ENCODE measurements at regions not wholly inside any gene's neighbourhood (a gene's known extent, or its start where the extent isn't known, plus 50 kb on each side); places are given as distances from the start of the nearest gene placed in this dataset.

DNA sequence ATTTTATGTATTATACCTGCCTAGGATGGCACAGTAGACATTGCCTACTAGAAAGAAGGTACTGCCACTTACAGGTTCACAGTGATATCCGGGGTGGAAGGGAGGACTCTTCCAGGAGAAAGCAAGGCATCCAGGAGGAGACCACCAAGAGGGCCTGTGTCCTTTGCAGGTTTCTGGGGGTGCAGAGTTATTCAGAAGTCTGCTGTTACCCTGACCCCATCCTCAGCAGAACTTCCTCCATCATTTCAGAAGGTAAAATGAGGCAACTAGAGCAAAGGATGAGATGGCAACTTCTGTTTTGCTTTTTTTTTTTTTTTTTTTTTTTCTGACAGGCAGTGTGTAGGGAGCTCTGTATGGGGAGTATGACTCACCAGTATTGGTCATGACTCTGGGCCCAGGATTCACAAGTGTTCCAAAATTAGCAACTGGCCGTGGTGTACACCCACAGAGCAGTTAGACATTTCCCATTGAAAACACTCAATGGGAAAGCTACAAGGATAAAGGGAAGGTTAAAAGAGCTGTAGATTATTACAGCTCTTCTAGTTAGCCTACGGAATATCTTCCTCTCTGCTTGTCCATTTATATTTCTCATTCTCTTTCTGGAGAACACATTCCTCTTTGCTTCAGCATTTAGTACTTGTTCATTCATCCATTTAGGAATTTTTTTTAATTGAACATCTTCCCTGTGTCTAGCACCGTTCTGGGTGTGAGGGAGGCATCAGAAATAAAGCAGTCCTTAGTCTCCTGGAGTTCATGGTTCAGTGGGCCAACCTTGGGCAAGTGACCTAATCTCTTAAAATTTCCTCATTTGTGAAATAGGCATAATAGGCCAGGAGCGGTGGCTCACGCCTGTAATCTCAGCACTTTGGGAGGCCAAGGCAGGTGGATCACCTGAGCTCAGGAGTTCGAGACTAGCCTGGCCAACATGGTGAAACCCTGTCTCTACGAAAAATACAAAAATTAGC lies 50.5 kb upstream of the PPP2R5A start (continued):
- TF ChIP-seq SMC3 (IDR thresholded peaks at IDR 0.05; ENCODE audit: low read depth, low read length) (no peak; the same call in 1 of the 2 replicates), MAFK (IDR thresholded peaks at IDR 0.05; ENCODE audit: low read depth, low read length) (peak; percentile 48; the same call in 1 of the 2 replicates), MAZ (IDR thresholded peaks at IDR 0.05; ENCODE audit: borderline replicate concordance, low read depth, low read length) (peak; percentile 41; the same call in 1 of the 2 replicates)
